ENCODE measurements at regions not wholly inside any gene's neighbourhood (a gene's known extent, or its start where the extent isn't known, plus 50 kb on each side); places are given as distances from the start of the nearest gene placed in this dataset.
"Not testable (repeated sequence)": the region's sequence is repeated elsewhere in the genome, so short reads cannot be mapped to it uniquely, and the experiment has no call there.

GRCh38 chr11:90426442-90426841 lies 203.6 kb upstream of the CHORDC1 start:
- no peak for DNase-seq (ENCODE audit: low spot score)

DNA sequence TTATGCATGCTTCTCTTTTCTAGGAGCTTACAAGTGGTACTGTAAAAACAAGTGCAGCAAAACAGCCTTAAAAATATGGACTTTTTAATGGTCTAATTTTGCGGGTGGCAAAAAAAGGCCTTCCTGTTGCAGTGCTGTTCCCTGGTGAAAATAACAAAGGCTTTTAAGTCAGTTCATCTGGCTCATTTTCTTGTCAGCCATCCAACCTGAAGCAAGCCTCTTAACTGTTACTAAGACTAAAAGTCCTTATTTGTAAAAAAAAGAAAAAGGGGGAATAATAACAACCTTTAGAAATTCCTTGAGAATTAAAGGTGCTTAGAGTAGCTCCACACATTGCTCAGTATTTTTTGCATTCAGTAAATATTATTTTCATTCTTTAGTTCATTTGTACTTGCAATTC lies 200.5 kb upstream of the CHORDC1 start:
- no peak for DNase-seq (ENCODE audit: low spot score)

DNA sequence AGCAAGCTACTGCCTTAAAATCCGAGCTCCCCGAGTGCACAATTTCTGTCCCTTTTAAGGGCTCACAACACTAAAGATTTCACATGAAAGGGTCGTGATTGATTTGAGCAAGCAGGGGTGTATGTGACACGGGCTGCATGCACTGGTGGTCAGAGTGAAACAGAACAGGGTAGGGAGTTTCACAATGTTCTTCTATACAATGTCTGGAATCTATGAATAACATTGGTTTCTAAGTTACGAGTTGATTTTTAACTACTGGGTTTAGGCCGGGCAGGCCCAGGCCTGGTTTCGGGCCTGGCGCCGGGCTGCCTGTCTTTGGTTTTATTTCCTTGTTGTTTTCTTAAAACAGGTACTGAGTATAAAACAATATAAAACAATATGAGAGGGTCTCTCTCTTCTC lies 199.9 kb upstream of the CHORDC1 start:
- DNase-seq (ENCODE audit: low spot score), result not testable (repeated sequence)

GRCh38 chr11:90414221-90414620 lies 191.4 kb upstream of the CHORDC1 start:
- DNase-seq (ENCODE audit: low spot score), result no peak

- no peak for DNase-seq (ENCODE audit: low spot score)
These were observed 184.5 kb upstream of the CHORDC1 start for GRCh38 chr11:90407350-90407749.

DNA sequence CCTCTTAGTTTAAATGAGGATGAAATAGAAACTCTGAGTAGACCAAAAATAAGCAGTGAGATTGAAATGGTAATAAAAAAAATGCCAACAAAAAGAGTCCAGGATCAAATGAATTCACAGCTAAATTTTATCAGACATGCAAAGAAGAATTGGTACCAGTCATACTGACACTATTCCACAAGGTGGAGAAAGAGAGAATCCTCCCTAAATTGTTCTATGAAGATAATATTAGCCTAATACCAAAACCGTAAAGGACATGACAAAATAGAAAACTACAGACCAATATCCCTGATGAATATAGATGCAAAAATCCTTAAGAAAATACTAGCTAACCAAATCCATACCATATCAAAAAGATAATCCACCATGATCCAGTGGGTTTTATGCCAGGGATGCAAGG lies 169.8 kb upstream of the CHORDC1 start:
- DNase-seq (ENCODE audit: low spot score), result no peak

GRCh38 chr11:90391756-90392155 lies 168.9 kb upstream of the CHORDC1 start:
- no peak for DNase-seq (ENCODE audit: low spot score)

GRCh38 chr11:90380206-90380605 lies 157.4 kb upstream of the CHORDC1 start:
- no peak for DNase-seq (ENCODE audit: low spot score)

- DNase-seq (ENCODE audit: low spot score), result no peak
These were observed 151.1 kb upstream of the CHORDC1 start for GRCh38 chr11:90373971-90374370.

- DNase-seq (ENCODE audit: low spot score), result no peak
These were observed 141.7 kb upstream of the CHORDC1 start for GRCh38 chr11:90364527-90364926.

- DNase-seq (ENCODE audit: low spot score), result no peak
These were observed 140.9 kb upstream of the CHORDC1 start for GRCh38 chr11:90363739-90364138.

DNA sequence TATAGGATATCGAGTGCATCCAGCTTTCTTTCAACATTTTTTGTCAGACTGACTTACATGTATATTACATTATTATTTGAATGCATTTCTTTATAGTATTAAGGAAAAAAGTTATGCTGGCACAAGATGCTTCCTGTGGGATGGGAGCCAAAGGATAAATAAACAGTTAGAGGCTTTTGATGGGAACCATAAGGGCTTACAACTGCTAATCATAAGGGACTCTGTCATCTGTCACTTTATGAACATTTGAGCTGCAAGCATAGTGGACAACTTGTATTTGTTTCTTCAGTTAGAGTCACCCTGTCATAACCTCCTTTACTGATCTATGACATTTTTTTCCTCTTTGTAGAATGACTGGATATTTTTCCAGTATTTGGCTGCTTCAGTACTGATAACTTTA lies 132.4 kb upstream of the CHORDC1 start:
- no peak for DNase-seq (ENCODE audit: low spot score)

DNA sequence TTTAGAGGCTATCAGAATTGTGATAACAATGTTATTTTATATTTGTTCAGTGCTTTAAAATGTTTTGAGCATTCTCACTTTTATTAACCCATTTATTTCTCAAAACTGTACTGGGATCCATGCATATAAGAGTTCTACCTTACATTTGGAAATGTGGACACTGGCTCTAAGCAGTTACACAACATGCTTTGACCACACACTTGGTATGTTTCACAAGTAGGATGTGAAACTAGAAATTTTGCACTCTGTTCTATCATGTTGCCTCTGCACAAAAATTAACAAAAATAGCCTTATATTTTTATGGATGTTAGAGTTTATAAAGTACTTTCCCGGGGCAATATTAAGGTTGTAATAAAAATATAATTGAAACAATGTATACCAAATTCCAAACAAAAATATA lies 126.9 kb upstream of the CHORDC1 start:
- DNase-seq (ENCODE audit: low spot score), result no peak

DNA sequence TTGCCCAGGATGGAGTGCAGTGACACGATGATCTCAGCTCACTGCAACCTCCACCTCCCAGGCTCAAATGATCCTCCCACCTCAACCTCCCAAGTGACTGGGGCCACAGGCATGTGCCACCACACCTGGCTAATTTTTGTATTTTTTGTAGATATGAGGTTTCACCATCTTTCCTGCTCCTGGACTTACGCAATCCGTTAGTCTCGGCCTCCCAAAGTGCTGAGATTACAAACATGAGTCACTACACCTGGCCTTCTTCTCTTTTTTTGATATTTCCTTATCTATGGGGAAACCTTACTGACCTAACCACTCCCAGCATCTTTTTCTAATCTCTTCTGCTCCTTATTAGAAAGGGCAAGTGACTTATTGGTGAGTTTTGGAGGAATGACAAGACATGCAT lies 121.7 kb upstream of the CHORDC1 start:
- DNase-seq (ENCODE audit: low spot score), result no peak

DNA sequence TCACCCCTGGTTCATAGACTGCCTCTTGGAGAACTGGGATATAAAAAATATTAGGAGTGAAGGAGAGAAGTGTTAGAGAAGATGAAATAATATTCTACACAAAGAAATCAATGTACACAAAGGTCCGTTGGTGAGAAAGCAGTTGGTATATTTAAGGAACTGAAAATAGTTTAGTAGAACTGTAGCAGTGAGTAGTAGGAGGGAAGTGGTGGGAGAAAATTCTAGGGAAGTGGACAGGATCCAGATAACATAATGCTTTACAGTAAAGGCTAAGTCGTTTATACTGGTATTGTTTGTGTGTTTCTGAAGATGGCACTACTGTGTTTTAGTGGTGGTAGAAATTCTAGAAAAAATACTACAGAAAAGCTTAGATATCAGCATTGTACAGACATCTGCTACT lies 120.8 kb upstream of the CHORDC1 start:
- no peak for DNase-seq (ENCODE audit: low spot score)

GRCh38 chr11:90341986-90342385 lies 119.1 kb upstream of the CHORDC1 start:
- no peak for DNase-seq (ENCODE audit: low spot score)

DNA sequence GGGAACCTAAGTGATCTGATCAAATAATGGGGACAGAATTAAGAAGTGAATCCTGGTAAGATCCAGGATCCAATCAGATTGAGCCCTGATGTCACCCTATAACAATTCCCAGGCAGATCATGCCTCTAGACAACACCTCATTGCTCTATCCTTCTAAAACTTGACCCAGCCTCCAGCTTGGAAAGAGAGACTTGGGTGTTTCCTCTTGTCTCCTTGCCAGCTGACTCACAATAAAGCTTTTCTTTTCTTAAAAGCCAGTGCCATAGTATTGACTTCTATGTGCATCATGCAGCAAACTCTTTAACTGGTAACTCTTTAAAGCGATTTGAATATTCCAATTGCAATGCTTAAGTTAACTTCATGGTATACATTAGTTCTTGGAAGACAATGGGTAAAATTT lies 109.6 kb upstream of the CHORDC1 start:
- no peak for DNase-seq (ENCODE audit: low spot score)

DNA sequence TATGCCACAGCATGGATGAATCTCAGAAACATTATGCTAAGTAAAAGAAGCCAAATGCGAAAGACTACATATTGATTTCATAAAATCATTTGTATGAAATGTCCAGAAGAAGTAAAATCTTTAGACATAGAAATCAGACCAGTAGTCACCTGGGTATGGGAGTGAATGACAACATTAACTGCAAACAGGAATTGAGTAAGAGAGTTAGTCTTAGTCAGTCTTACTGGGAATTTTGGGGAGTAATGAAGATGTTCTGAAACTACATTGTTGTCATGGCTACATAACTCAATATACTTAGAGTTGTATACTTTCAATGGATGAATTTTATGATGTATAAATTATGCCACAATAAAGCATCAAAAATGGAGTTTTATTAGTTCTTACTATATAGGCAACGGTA lies 107.8 kb upstream of the CHORDC1 start:
- DNase-seq (ENCODE audit: low spot score), result no peak

DNA sequence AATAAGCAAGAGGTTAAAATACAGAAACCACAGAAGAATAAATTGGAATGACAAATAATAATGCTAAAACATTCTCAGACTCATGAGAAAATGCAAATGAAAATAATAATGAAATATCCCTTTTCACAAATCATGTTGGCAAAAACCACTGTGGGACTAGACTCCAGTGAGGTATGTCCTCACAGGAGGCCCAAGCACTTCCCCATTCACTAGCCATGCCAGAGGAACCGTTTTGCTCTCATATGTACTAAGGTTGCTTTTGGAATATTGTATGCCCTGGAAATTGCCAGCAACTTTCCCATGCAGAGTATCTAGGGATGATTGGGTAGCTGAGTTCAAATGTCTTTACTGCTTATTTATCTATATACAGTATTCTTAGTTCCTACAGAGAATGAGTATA lies 106.2 kb upstream of the CHORDC1 start:
- DNase-seq (ENCODE audit: low spot score), result no peak

- DNase-seq (ENCODE audit: low spot score), result no peak
These were observed 103.8 kb upstream of the CHORDC1 start for GRCh38 chr11:90326647-90327046.

GRCh38 chr11:90323289-90323688 lies 100.4 kb upstream of the CHORDC1 start:
- DNase-seq (ENCODE audit: low spot score), result no peak

GRCh38 chr11:90321018-90321417 lies 98.2 kb upstream of the CHORDC1 start:
- no peak for DNase-seq (ENCODE audit: low spot score)

- no peak for DNase-seq (ENCODE audit: low spot score)
These were observed 95.8 kb upstream of the CHORDC1 start for GRCh38 chr11:90318651-90319050.

DNA sequence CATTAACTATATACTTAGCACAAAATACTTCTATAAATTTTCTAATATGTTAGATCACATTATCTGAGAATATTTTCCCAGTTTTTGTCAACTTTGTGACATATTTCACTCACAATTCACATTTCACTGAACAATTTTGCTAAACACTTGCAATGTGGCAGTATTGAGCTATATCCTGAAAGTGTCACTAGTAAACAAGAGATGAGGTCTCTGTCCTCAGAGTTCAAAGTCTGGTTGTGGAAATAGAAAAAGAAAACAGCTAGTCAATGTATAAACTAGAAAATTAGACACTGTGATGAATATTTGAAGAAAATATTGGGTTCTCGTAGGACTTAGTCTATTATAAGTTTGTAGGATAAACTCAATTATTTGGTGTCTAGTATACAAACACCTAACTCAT lies 87.4 kb upstream of the CHORDC1 start:
- no peak for DNase-seq (ENCODE audit: low spot score)

- DNase-seq (ENCODE audit: low spot score), result no peak
These were observed 86.8 kb upstream of the CHORDC1 start for GRCh38 chr11:90309693-90310092.
